ENCODE measurements at regions not wholly inside any gene's neighbourhood (a gene's known extent, or its start where the extent isn't known, plus 50 kb on each side); places are given as distances from the start of the nearest gene placed in this dataset.
"Not testable (repeated sequence)": the region's sequence is repeated elsewhere in the genome, so short reads cannot be mapped to it uniquely, and the experiment has no call there.

DNA sequence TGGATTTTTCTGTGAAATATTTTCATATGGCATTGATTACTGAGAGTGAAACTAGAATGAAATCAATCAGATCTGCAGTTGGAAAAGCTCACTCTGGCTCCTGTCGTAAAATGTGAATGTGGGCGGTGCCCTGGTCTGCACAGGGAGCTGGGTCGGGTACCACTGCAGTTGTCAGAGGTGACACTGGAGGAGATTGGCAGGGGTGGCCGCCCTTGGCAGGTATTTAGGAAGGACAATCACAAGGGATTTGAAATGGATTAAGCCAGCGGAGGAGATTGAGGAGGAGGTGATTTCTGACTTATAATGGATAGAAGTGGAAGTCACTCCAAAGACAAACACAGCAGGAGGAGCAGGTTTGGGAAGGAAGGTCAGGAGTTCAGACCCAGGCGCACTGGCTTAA is 109.0 kb upstream of the ZNF479 start:
- TF ChIP-seq, protein P1, sequence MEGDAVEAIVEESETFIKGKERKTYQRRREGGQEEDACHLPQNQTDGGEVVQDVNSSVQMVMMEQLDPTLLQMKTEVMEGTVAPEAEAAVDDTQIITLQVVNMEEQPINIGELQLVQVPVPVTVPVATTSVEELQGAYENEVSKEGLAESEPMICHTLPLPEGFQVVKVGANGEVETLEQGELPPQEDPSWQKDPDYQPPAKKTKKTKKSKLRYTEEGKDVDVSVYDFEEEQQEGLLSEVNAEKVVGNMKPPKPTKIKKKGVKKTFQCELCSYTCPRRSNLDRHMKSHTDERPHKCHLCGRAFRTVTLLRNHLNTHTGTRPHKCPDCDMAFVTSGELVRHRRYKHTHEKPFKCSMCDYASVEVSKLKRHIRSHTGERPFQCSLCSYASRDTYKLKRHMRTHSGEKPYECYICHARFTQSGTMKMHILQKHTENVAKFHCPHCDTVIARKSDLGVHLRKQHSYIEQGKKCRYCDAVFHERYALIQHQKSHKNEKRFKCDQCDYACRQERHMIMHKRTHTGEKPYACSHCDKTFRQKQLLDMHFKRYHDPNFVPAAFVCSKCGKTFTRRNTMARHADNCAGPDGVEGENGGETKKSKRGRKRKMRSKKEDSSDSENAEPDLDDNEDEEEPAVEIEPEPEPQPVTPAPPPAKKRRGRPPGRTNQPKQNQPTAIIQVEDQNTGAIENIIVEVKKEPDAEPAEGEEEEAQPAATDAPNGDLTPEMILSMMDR (IDR thresholded peaks at IDR 0.05): not testable (repeated sequence)
- not testable (repeated sequence) for TF ChIP-seq POLR2AphosphoS5 (IDR thresholded peaks at IDR 0.05)

Measured in breast epithelium (tissue), 3 donors.